ENCODE measurements at regions not wholly inside any gene's neighbourhood (a gene's known extent, or its start where the extent isn't known, plus 50 kb on each side); places are given as distances from the start of the nearest gene placed in this dataset.

DNA sequence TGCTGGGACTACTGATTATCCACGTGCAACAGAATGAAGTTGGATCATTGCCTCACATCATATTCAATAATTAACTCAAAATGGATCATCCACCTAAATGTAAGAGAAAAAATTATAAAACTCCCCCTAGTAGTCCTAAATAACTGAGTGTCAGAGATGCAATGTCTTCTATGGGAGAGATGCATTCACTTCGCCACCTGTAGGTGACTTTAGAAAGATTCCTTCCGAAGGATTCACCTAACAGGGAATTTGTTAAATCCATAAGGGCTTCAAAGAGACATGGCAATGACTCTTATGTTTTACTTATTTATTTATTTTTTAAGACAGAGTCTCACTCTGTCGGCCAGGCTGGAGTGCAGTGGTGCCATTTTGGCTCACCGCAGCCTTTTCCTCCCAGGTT is 526.0 kb downstream of the MTRR start:
- Histone ChIP-seq H3K27ac (no peak overlapping the region), H3K4me1 (no peaks in the 10 kb centered on the region), H3K9me3 (no peaks in the 10 kb centered on the region), H3K4me3 (no peak overlapping the region), H3K27me3 (no peaks in the 10 kb centered on the region), H3K36me3 (no peaks in the 10 kb centered on the region)
- TF ChIP-seq POLR2AphosphoS5 (IDR thresholded peaks at IDR 0.05) (no peak), POLR2A (IDR thresholded peaks at IDR 0.05) (no peak), EP300 (IDR thresholded peaks at IDR 0.05) (no peak)
- TF ChIP-seq, protein P1, sequence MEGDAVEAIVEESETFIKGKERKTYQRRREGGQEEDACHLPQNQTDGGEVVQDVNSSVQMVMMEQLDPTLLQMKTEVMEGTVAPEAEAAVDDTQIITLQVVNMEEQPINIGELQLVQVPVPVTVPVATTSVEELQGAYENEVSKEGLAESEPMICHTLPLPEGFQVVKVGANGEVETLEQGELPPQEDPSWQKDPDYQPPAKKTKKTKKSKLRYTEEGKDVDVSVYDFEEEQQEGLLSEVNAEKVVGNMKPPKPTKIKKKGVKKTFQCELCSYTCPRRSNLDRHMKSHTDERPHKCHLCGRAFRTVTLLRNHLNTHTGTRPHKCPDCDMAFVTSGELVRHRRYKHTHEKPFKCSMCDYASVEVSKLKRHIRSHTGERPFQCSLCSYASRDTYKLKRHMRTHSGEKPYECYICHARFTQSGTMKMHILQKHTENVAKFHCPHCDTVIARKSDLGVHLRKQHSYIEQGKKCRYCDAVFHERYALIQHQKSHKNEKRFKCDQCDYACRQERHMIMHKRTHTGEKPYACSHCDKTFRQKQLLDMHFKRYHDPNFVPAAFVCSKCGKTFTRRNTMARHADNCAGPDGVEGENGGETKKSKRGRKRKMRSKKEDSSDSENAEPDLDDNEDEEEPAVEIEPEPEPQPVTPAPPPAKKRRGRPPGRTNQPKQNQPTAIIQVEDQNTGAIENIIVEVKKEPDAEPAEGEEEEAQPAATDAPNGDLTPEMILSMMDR (IDR thresholded peaks at IDR 0.05): no peak
- DNase-seq: no peak
- WGBS, 2 donors: 73 to 80% methylated on average over 5 of the region's 5 CpGs
- intact Hi-C loops (cut with DNase I): no loop called here

- H3K27me3 ChIP-seq: no peaks in the 10 kb centered on the region
- intact Hi-C loops (cut with DNase I): no loop called here
- H3K4me1 ChIP-seq: no peaks in the 10 kb centered on the region
- no peak for DNase-seq
- 86 to 99% methylated on average over 1 of the region's 1 CpG for WGBS, 2 donors
- H3K27ac ChIP-seq: no peak overlapping the region
- TF ChIP-seq POLR2AphosphoS5 (IDR thresholded peaks at IDR 0.05): no peak
- TF ChIP-seq, protein P1 (IDR thresholded peaks at IDR 0.05): no peak
- no peak for TF ChIP-seq EP300 (IDR thresholded peaks at IDR 0.05)
- no peak for TF ChIP-seq POLR2A (IDR thresholded peaks at IDR 0.05)
- H3K36me3 ChIP-seq: no peaks in the 10 kb centered on the region
- no peak overlapping the region for H3K4me3 ChIP-seq
- H3K9me3 ChIP-seq: no peaks in the 10 kb centered on the region
These were observed 527.3 kb downstream of the MTRR start for GRCh38 chr5:8396246-8396645.

- WGBS, 2 donors: 88 to 89% methylated on average over 2 of the region's 2 CpGs
- no peaks in the 10 kb centered on the region for H3K27me3 ChIP-seq
- no peaks in the 10 kb centered on the region for H3K9me3 ChIP-seq
- no peak overlapping the region for H3K27ac ChIP-seq
- no peaks in the 10 kb centered on the region for H3K4me1 ChIP-seq
- H3K4me3 ChIP-seq: no peak overlapping the region
- TF ChIP-seq POLR2AphosphoS5 (IDR thresholded peaks at IDR 0.05): no peak
- TF ChIP-seq, protein P1 (IDR thresholded peaks at IDR 0.05): no peak
- TF ChIP-seq POLR2A (IDR thresholded peaks at IDR 0.05): no peak
- no peak for TF ChIP-seq EP300 (IDR thresholded peaks at IDR 0.05)
- intact Hi-C loops (cut with DNase I): no loop called here
- H3K36me3 ChIP-seq: no peaks in the 10 kb centered on the region
- DNase-seq: no peak
These were observed 527.8 kb downstream of the MTRR start for GRCh38 chr5:8396756-8397155.

DNA sequence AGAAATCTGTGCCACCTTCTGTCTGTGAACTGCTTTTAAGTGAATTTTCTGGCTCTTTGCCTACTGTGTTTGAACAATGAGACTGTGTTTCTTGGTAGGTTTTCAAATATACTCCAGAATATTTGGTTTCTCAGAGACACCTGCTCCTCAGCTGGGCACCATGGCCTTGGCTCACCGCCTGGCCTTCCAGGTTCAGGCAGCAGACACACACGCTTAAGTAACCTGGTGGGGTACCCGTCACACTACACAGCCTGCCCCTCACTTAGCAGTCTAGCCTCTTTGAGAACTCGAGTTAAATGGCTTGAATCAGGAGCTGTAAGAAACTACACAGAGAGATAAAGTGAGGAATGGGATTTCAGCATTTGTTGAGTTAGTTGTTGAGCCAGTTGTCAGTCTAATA is 530.5 kb downstream of the MTRR start:
- DNase-seq: no peak
- Histone ChIP-seq H3K36me3 (no peaks in the 10 kb centered on the region), H3K27ac (no peak overlapping the region), H3K4me3 (no peak overlapping the region), H3K27me3 (no peaks in the 10 kb centered on the region), H3K9me3 (peaks cover 0 to 4% (median 0%) of the 10 kb centered on the region in 4 donors), H3K4me1 (no peaks in the 10 kb centered on the region)
- no peak for TF ChIP-seq POLR2A (IDR thresholded peaks at IDR 0.05)
- TF ChIP-seq EP300 (IDR thresholded peaks at IDR 0.05): no peak
- no peak for TF ChIP-seq POLR2AphosphoS5 (IDR thresholded peaks at IDR 0.05)
- TF ChIP-seq, protein P1 (IDR thresholded peaks at IDR 0.05): no peak
- intact Hi-C loops (cut with DNase I): no loop called here
- 57 to 85% methylated on average over 4 of the region's 4 CpGs for WGBS, 2 donors

DNA sequence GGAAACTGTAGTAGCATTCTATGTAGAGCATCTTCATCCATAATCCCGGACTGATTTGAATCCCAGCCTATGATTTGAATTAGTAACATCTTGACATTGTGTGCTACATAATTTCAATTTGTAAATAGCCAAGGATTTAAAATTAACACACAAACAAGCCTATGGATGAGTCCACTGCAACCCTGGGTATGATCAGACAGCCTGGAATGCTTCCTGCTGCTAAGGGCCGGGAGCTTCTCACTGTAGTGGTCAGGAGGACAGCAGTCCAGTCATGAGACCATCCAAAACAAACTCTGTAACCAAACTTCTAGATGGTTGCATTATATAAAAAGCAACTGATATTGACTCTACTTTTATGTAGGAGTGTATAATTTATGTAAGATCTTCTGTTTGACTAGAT is 539.3 kb downstream of the MTRR start:
- H3K36me3 ChIP-seq: no peaks in the 10 kb centered on the region
- no peaks in the 10 kb centered on the region for H3K4me1 ChIP-seq
- no peak for DNase-seq
- peaks cover 0 to 4% (median 0%) of the 10 kb centered on the region in 4 donors for H3K9me3 ChIP-seq
- WGBS, 2 donors: 85 to 86% methylated on average over 2 of the region's 2 CpGs
- intact Hi-C loops (cut with DNase I): no loop called here
- TF ChIP-seq POLR2A (IDR thresholded peaks at IDR 0.05) (no peak), EP300 (IDR thresholded peaks at IDR 0.05) (no peak), POLR2AphosphoS5 (IDR thresholded peaks at IDR 0.05) (no peak)
- TF ChIP-seq, protein P1 (IDR thresholded peaks at IDR 0.05): no peak
- no peak overlapping the region for H3K27ac ChIP-seq
- H3K4me3 ChIP-seq: no peak overlapping the region
- no peaks in the 10 kb centered on the region for H3K27me3 ChIP-seq
